Skeletal muscle tissue (tissue), 3 donors: ENCODE measurements at regions not wholly inside any gene's neighbourhood (a gene's known extent, or its start where the extent isn't known, plus 50 kb on each side); places are given as distances from the start of the nearest gene placed in this dataset.
"Not testable (repeated sequence)": the region's sequence is repeated elsewhere in the genome, so short reads cannot be mapped to it uniquely, and the experiment has no call there.

ENCODE experiments used
- H3K27ac ChIP-seq: one replicate; pipeline ENCODE4 v1.7.0; 2013; ENCODE audit warnings: mild to moderate bottlenecking, low read depth, low read length, inconsistent platforms
- H3K27me3 ChIP-seq, 3 donors: one replicate each; pipeline ENCODE4 v1.7.0; 2013; ENCODE audit warnings: low read length in 3 of 3; ENCODE audit not compliant: control insufficient read depth in 3 of 3, insufficient read depth in 3 of 3
- H3K36me3 ChIP-seq, 3 donors: one replicate each; pipeline ENCODE4 v1.7.0; 2013; ENCODE audit warnings: low read length in 3 of 3; ENCODE audit not compliant: control insufficient read depth in 3 of 3, insufficient read depth in 3 of 3
- H3K4me1 ChIP-seq, 3 donors: one replicate each; pipeline ENCODE4 v1.7.0; 2013; ENCODE audit warnings: low read length in 3 of 3, mild to moderate bottlenecking in 3 of 3; ENCODE audit not compliant: control insufficient read depth in 3 of 3, insufficient read depth in 3 of 3
- H3K4me3 ChIP-seq, 3 donors: one replicate each; pipeline ENCODE4 v1.7.0; 2013; ENCODE audit warnings: low read length in 3 of 3
- H3K9ac ChIP-seq, 3 donors: one replicate each; pipeline ENCODE4 v1.7.0; 2013; ENCODE audit warnings: low read length in 3 of 3, mild to moderate bottlenecking in 3 of 3, moderate library complexity in 2 of 3, low read depth in 1 of 3
- H3K9me3 ChIP-seq, 3 donors: one replicate each; pipeline ENCODE4 v1.7.0; 2013; ENCODE audit warnings: low read length in 3 of 3; ENCODE audit not compliant: control insufficient read depth in 3 of 3
- donor health status: Osteomylitis.

GRCh38 chr10:5576780-5577624 is 52.2 kb downstream of the CALML3 start:
- Histone ChIP-seq H3K27ac (no peak overlapping the region), H3K36me3 (no peaks in the 10 kb centered on the region), H3K4me3 (no peak overlapping the region), H3K4me1 (peaks cover 18 to 21% (median 21%) of the 10 kb centered on the region in 3 donors), H3K27me3 (no peaks in the 10 kb centered on the region), H3K9me3 (peaks cover 0 to 6% (median 4%) of the 10 kb centered on the region in 3 donors), H3K9ac (no peak overlapping the region)

DNA sequence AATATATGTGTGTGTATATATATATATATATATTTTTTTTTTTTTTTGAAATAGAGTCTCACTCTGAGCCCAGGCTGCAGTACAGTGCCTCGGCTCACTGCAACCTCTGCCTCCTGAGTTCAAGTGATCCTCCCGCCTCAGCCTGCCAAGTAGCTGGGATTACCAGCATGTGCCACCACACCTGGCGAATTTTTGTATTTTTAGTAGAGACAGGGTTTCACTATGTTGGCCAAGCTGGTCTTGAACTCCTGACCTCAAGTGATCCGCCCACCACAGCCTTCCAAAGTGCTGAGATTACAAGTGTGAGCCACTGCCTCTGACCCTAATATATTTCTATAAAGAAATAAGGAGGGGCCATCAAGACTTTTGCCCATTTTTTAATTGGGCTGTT is 55.3 kb downstream of the CALML3 start:
- H3K36me3 ChIP-seq, H3K9ac ChIP-seq, H3K9me3 ChIP-seq, H3K27me3 ChIP-seq, H3K4me3 ChIP-seq, H3K27ac ChIP-seq, H3K4me1 ChIP-seq: not testable (repeated sequence)

GRCh38 chr10:5581670-5582566 is 57.2 kb downstream of the CALML3 start:
- Histone ChIP-seq H3K9me3 (peaks cover 0 to 8% (median 4%) of the 10 kb centered on the region in 3 donors), H3K27ac (no peak overlapping the region), H3K36me3 (no peaks in the 10 kb centered on the region), H3K4me1 (peaks cover under 1 to 4% (median 2%) of the 10 kb centered on the region in 3 donors), H3K4me3 (no peak overlapping the region), H3K9ac (no peak overlapping the region), H3K27me3 (no peaks in the 10 kb centered on the region)

GRCh38 chr10:5582736-5583135 is 58.0 kb downstream of the CALML3 start:
- Histone ChIP-seq H3K9me3 (peaks cover 0 to 8% (median 4%) of the 10 kb centered on the region in 3 donors), H3K9ac (no peak overlapping the region), H3K36me3 (no peaks in the 10 kb centered on the region), H3K27me3 (no peaks in the 10 kb centered on the region), H3K4me1 (peaks cover 4 to 6% (median 4%) of the 10 kb centered on the region in 3 donors), H3K4me3 (no peak overlapping the region), H3K27ac (no peak overlapping the region)

DNA sequence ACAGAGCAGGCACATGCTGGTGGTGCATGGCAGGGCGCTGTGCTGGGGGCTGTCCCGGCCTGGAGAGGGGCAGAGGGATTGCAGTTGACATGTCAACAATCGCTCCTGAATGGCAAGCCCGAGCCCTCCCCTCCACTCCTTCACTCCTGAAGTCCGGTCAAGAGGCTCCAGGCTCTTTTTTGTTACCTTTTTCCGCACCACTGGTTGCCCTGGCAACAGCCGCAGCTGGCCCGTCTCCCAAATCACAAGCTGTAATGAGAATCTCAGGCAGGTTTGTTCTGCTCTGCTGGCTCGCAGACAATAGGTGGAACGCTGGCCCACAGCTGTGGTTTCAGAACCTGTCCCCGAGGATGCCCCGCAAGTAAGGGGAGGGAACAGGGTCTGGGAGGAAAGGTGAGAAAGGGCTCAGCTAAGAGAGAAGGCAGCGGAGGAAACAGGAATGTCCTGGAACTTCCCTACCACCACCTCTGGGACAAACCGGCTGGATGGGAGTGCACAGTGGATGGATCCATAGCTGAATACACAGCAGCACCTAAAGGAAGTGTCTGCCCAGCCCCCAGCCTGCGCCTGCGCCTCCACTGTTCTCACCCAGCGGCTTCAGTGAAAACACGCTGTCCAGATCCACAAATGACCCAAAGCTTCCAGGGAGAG is 58.9 kb downstream of the CALML3 start:
- Histone ChIP-seq H3K36me3 (no peaks in the 10 kb centered on the region), H3K9ac (no peak overlapping the region), H3K27ac (no peak overlapping the region), H3K4me3 (no peak overlapping the region), H3K27me3 (no peaks in the 10 kb centered on the region), H3K9me3 (peaks cover 0 to 8% (median 4%) of the 10 kb centered on the region in 3 donors), H3K4me1 (peaks cover 8 to 14% (median 13%) of the 10 kb centered on the region in 3 donors)

- H3K36me3 ChIP-seq = no peaks in the 10 kb centered on the region
- H3K27me3 ChIP-seq = no peaks in the 10 kb centered on the region
- peaks cover 19 to 27% (median 23%) of the 10 kb centered on the region in 3 donors for H3K4me1 ChIP-seq
- H3K9me3 ChIP-seq = peaks cover 0 to 8% (median 4%) of the 10 kb centered on the region in 3 donors
- no peak overlapping the region for H3K9ac ChIP-seq
- H3K27ac ChIP-seq = no peak overlapping the region
- no peak overlapping the region for H3K4me3 ChIP-seq
Measured at GRCh38 chr10:5584895-5585516, 60.2 kb downstream of the CALML3 start.

DNA sequence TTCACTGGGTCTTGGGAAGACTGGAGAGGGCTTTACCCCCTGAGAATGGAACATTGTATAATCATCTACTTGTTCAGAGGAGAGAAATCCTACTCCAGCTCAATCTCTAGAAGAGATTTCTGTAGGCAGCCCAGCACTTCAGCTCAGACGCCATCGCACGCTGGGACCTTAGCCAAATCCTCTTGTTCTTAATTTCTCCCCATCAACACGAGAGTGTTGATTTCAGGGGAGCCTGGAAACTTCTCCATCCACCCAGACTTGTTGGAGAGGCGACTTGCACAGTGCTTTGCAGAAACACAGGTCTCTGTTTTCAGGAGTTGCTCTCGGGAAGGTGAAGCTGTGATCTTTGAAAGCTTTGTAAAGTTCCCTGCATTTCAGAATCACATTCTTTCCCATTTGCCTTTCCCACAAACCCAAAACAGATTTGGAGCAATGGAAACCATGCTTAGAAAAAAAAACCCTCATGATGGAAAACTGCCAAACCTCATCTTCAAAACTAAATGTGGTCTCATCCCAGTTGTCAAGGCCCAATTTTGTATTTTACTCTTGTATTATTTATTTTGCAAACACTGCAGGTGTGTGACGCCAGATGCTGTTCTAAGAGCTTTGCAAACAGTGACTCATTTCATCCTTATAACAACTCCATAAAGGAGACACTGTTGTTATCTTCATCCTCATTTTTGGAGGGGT is 60.9 kb downstream of the CALML3 start:
- Histone ChIP-seq H3K27ac (no peak overlapping the region), H3K4me3 (no peak overlapping the region), H3K9ac (no peak overlapping the region), H3K36me3 (no peaks in the 10 kb centered on the region), H3K27me3 (no peaks in the 10 kb centered on the region), H3K9me3 (peaks cover 0 to 8% (median 4%) of the 10 kb centered on the region in 3 donors), H3K4me1 (peaks cover 19 to 27% (median 23%) of the 10 kb centered on the region in 3 donors)

GRCh38 chr10:5587151-5588079 is 62.7 kb downstream of the CALML3 start:
- Histone ChIP-seq H3K4me1 (peaks cover 19 to 27% (median 23%) of the 10 kb centered on the region in 3 donors), H3K9me3 (no peaks in the 10 kb centered on the region), H3K36me3 (no peaks in the 10 kb centered on the region), H3K9ac (no peak overlapping the region), H3K27ac (no peak overlapping the region), H3K27me3 (no peaks in the 10 kb centered on the region), H3K4me3 (no peak overlapping the region)
